HEK293T (cell line): ENCODE measurements at regions not wholly inside any gene's neighbourhood (a gene's known extent, or its start where the extent isn't known, plus 50 kb on each side); places are given as distances from the start of the nearest gene placed in this dataset.

Experiments used
- ELF4 ChIP-seq: fragments of 450-650 bp; IDR thresholded peaks from 2 replicates; pipeline ENCODE4 v1.6.1; 2017; ENCODE audit warnings: antibody characterized with exemption
- FOXA1 ChIP-seq: fragments of 450-650 bp; IDR thresholded peaks from 2 replicates; pipeline ENCODE4 v1.6.1; 2016; ENCODE audit warnings: mild to moderate bottlenecking
- FOXM1 ChIP-seq: fragments of 450-650 bp; IDR thresholded peaks from 2 replicates; pipeline ENCODE4 v1.6.1; 2017; ENCODE audit warnings: mild to moderate bottlenecking, borderline replicate concordance
- NFRKB ChIP-seq: fragments of 450-650 bp; IDR thresholded peaks from 2 replicates; pipeline ENCODE4 v1.6.1; 2016; ENCODE audit warnings: mild to moderate bottlenecking, moderate library complexity

GRCh38 chr2:199131136-199131655 is 326.5 kb downstream of the SATB2 start:
- TF ChIP-seq NFRKB, result no peak
- TF ChIP-seq ELF4, result no peak
- no peak for TF ChIP-seq FOXA1
- no peak for TF ChIP-seq FOXM1
